ENCODE measurements at regions not wholly inside any gene's neighbourhood (a gene's known extent, or its start where the extent isn't known, plus 50 kb on each side); places are given as distances from the start of the nearest gene placed in this dataset.

- peaks cover 22% of the 10 kb centered on the region for H3K27me3 Mint-ChIP-seq (ENCODE audit: unreplicated experiment)
- BruUV-seq (replicated peaks), result no TSS peak
These were observed 478.7 kb downstream of the PDCD6IP start for GRCh38 chr3:34277110-34277509.

GRCh38 chr3:34279901-34280300, 481.5 kb downstream of the PDCD6IP start:
- H3K36me3 Mint-ChIP-seq (ENCODE audit: insufficient read depth, unreplicated experiment), result no peaks in the 10 kb centered on the region
- intact Hi-C loops (cut with micrococcal nuclease; ENCODE audit: unreplicated experiment), result no loop called here
- BruUV-seq (replicated peaks), result no TSS peak

More at GRCh38 chr3:34277110-34277509, 478.7 kb downstream of the PDCD6IP start:
- Mint-ChIP-seq H3K4me3 (ENCODE audit: low read depth, unreplicated experiment) (no peak overlapping the region), H3K9me3 (ENCODE audit: low read depth, unreplicated experiment) (no peaks in the 10 kb centered on the region), H3K4me1 (ENCODE audit: low read depth, unreplicated experiment) (no peaks in the 10 kb centered on the region), H3K36me3 (ENCODE audit: insufficient read depth, unreplicated experiment) (no peaks in the 10 kb centered on the region), H3K27ac (ENCODE audit: unreplicated experiment) (no peak overlapping the region)
- intact Hi-C loops (cut with micrococcal nuclease; ENCODE audit: unreplicated experiment), result no loop called here
- CTCF ChIA-PET, result no interaction called here
- no peak for DNase-seq
- TF ChIP-seq CTCF (IDR thresholded peaks at IDR 0.05; ENCODE audit: unreplicated experiment), result no peak

GRCh38 chr3:34283751-34284150, 485.3 kb downstream of the PDCD6IP start:
- no peak for TF ChIP-seq CTCF (IDR thresholded peaks at IDR 0.05; ENCODE audit: unreplicated experiment)
- H3K4me3 Mint-ChIP-seq (ENCODE audit: low read depth, unreplicated experiment), result no peak overlapping the region
- CTCF ChIA-PET, result no interaction called here

More at GRCh38 chr3:34279901-34280300, 481.5 kb downstream of the PDCD6IP start:
- Mint-ChIP-seq H3K27me3 (ENCODE audit: unreplicated experiment) (peaks cover 12% of the 10 kb centered on the region), H3K9me3 (ENCODE audit: low read depth, unreplicated experiment) (no peaks in the 10 kb centered on the region), H3K4me3 (ENCODE audit: low read depth, unreplicated experiment) (no peak overlapping the region), H3K27ac (ENCODE audit: unreplicated experiment) (no peak overlapping the region), H3K4me1 (ENCODE audit: low read depth, unreplicated experiment) (no peaks in the 10 kb centered on the region)
- no peak for TF ChIP-seq CTCF (IDR thresholded peaks at IDR 0.05; ENCODE audit: unreplicated experiment)
- no peak for DNase-seq
- CTCF ChIA-PET, result interaction anchor here (0.7 kb wide), 1 partner anchor 10 kb away, joined by 4 read pairs; no protein-coding TSS in a partner anchor

GRCh38 chr3:34284959-34285826, 486.8 kb downstream of the PDCD6IP start:
- Mint-ChIP-seq H3K27ac (ENCODE audit: unreplicated experiment) (no peak overlapping the region), H3K4me3 (ENCODE audit: low read depth, unreplicated experiment) (no peak overlapping the region), H3K36me3 (ENCODE audit: insufficient read depth, unreplicated experiment) (no peaks in the 10 kb centered on the region), H3K4me1 (ENCODE audit: low read depth, unreplicated experiment) (no peaks in the 10 kb centered on the region), H3K27me3 (ENCODE audit: unreplicated experiment) (no peaks in the 10 kb centered on the region), H3K9me3 (ENCODE audit: low read depth, unreplicated experiment) (no peaks in the 10 kb centered on the region)
- intact Hi-C loops (cut with micrococcal nuclease; ENCODE audit: unreplicated experiment), result no loop called here
- BruUV-seq (replicated peaks), result no TSS peak
- no peak for DNase-seq
- CTCF ChIA-PET, result no interaction called here
- no peak for TF ChIP-seq CTCF (IDR thresholded peaks at IDR 0.05; ENCODE audit: unreplicated experiment)

More at GRCh38 chr3:34283751-34284150, 485.3 kb downstream of the PDCD6IP start:
- no peak for DNase-seq
- no TSS peak for BruUV-seq (replicated peaks)
- intact Hi-C loops (cut with micrococcal nuclease; ENCODE audit: unreplicated experiment), result no loop called here
- no peaks in the 10 kb centered on the region for H3K27me3 Mint-ChIP-seq (ENCODE audit: unreplicated experiment)
- no peaks in the 10 kb centered on the region for H3K9me3 Mint-ChIP-seq (ENCODE audit: low read depth, unreplicated experiment)
- H3K36me3 Mint-ChIP-seq (ENCODE audit: insufficient read depth, unreplicated experiment), result no peaks in the 10 kb centered on the region
- no peak overlapping the region for H3K27ac Mint-ChIP-seq (ENCODE audit: unreplicated experiment)
- H3K4me1 Mint-ChIP-seq (ENCODE audit: low read depth, unreplicated experiment), result no peaks in the 10 kb centered on the region

Data from Calu3 (cell line).